ENCODE measurements at regions not wholly inside any gene's neighbourhood (a gene's known extent, or its start where the extent isn't known, plus 50 kb on each side); places are given as distances from the start of the nearest gene placed in this dataset.

DNA sequence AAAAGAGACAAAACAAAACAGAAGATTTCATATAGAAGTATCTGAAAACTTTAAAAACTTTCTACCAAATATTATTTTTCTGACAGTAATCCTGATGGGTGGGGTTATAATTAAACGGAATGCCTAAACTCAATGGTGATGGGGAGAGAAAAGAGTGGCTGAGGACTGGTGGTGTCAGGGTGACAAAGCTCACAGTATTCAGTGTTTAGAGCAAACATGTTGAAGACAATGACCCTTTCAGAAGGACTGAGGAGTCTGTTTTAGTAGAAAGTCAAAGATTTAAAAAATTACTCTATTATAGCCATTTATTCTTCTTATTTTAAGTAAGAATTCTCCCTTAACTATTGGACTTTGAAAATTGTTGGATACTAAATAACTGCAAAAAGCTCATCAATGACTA lies 1144.0 kb downstream of the TAF11L14 start:
- TF ChIP-seq, protein P1, sequence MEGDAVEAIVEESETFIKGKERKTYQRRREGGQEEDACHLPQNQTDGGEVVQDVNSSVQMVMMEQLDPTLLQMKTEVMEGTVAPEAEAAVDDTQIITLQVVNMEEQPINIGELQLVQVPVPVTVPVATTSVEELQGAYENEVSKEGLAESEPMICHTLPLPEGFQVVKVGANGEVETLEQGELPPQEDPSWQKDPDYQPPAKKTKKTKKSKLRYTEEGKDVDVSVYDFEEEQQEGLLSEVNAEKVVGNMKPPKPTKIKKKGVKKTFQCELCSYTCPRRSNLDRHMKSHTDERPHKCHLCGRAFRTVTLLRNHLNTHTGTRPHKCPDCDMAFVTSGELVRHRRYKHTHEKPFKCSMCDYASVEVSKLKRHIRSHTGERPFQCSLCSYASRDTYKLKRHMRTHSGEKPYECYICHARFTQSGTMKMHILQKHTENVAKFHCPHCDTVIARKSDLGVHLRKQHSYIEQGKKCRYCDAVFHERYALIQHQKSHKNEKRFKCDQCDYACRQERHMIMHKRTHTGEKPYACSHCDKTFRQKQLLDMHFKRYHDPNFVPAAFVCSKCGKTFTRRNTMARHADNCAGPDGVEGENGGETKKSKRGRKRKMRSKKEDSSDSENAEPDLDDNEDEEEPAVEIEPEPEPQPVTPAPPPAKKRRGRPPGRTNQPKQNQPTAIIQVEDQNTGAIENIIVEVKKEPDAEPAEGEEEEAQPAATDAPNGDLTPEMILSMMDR (IDR thresholded peaks at IDR 0.05; ENCODE audit: borderline replicate concordance, insufficient read depth, low read depth, low read length) = no peak
- H3K4me3 ChIP-seq (ENCODE audit: low read depth, low read length) = no peak overlapping the region

- TF ChIP-seq, protein P1 (IDR thresholded peaks at IDR 0.05; ENCODE audit: borderline replicate concordance, insufficient read depth, low read depth, low read length) = no peak
- H3K4me3 ChIP-seq (ENCODE audit: low read depth, low read length) = no peak overlapping the region
These were observed 1155.1 kb downstream of the TAF11L14 start for GRCh38 chr5:18789218-18789998.

DNA sequence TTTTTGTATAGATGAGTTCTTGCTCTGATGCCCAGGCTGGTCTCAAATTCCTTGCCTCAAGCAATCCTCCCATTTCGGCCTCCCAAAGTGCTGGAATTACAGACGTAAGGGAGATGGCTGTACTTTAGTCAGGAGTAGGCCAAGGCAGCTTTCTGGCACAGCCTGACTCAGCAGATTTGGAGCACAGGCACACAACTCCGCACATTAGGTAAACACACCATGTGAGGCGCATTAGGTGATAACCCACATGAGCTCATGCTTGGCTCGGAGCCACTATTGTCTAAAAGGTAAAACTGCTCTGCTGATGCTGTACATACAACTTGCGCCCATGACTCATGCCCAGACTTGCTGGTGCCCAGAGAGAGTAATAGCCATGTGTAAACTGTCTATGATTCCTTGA lies 1157.9 kb downstream of the TAF11L14 start:
- TF ChIP-seq, protein P1 (IDR thresholded peaks at IDR 0.05; ENCODE audit: borderline replicate concordance, insufficient read depth, low read depth, low read length) = no peak
- H3K4me3 ChIP-seq (ENCODE audit: low read depth, low read length) = no peak overlapping the region

DNA sequence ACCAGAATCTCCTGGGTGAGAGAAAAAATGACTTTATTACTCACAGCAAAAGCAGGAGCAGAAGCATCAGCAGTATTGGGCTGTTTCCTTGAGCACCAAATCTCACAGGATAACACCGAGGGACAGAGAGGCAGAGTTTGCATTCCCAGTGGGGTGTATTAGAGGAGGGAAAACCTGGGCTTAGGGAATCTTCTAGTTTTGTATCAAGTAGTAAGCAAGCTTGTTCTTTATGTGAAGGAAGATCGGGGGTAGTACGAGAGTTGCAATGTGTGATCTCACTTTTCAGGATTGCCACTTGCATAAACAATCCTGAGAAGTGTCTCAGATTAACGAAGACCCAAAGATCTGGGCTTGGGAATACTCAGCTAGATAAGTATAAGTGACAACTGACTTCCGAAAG lies 1163.0 kb downstream of the TAF11L14 start:
- TF ChIP-seq, protein P1 (IDR thresholded peaks at IDR 0.05; ENCODE audit: borderline replicate concordance, insufficient read depth, low read depth, low read length) = no peak
- no peak overlapping the region for H3K4me3 ChIP-seq (ENCODE audit: low read depth, low read length)

DNA sequence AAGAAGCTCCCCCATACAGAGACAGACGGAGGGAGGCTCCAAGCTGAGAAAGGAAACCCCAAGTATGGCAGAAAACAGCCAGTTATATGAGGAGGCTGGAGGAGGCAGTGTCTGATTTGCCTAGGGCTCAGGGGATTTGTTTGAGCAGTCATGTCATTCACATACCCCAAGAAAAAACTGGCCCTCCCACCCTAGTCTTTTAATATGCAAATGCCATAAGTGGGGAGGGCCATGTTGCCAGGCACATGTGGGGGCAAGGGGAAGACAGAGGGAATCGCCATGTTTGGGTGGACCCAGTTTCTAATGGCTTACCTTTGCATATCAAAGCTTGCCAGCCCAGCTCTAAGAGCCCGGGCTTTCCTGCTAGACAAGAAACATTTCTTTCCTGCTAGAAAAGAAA lies 1163.8 kb downstream of the TAF11L14 start:
- TF ChIP-seq, protein P1 (IDR thresholded peaks at IDR 0.05; ENCODE audit: borderline replicate concordance, insufficient read depth, low read depth, low read length) = no peak
- no peak overlapping the region for H3K4me3 ChIP-seq (ENCODE audit: low read depth, low read length)

GRCh38 chr5:18799482-18800128 lies 1165.3 kb downstream of the TAF11L14 start:
- no peak overlapping the region for H3K4me3 ChIP-seq (ENCODE audit: low read depth, low read length)
- TF ChIP-seq, protein P1 (IDR thresholded peaks at IDR 0.05; ENCODE audit: borderline replicate concordance, insufficient read depth, low read depth, low read length) = no peak

Measured in GM12875 (cell line).